Activated CD4-positive, alpha-beta T cell treated with anti-CD3 and anti-CD28 coated beads, Interleukin-2, amount 50 U/mL, for 48 hours (primary cell): ENCODE measurements at regions not wholly inside any gene's neighbourhood (a gene's known extent, or its start where the extent isn't known, plus 50 kb on each side); places are given as distances from the start of the nearest gene placed in this dataset.
"Not testable (repeated sequence)": the region's sequence is repeated elsewhere in the genome, so short reads cannot be mapped to it uniquely, and the experiment has no call there.

ENCODE experiments used
- DNase-seq, 2 experiments: peaks; one replicate each; pipeline ENCODE4 v3.0.0-alpha.2; 2020

DNA sequence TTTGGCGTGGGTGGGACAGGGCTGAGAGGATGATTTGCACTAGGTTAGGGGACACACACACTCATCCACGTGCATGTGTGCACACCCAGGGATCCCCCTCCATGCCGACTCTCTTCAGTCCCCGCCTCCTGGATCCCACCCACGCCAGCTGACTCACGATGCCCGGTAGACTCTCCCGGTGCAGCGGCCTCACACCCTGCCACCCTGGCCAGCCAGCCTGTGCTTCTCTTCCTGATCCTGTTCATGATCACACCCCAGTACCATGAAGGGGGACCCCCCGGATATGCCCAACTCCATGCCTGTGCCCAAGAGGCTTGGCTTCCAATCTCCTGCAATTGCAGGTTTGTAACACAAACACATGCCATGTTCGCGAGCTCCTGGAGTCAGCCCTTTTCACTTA, 157.8 kb upstream of the HDAC4 start:
- no peak for DNase-seq

- no peak for DNase-seq
These were observed 156.7 kb upstream of the HDAC4 start for GRCh38 chr2:239557516-239557915.

DNA sequence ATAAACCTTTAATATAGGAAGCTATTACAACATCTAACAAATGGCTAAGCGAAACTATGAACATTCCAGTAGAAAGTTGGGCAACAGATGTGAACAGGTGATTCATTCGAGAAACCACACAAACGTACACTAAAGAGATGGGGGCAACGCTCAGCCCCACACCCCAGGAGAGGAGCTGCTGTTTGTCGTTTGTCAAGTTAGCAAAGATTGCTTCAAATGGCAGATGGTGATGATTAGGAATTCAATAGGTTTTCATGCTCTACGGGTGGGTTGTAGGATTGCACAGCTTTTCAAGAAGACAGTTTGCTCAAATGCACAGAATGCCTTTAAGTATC, 154.7 kb upstream of the HDAC4 start:
- no peak for DNase-seq

- DNase-seq = no peak
These were observed 154.1 kb upstream of the HDAC4 start for GRCh38 chr2:239554766-239555570.

DNA sequence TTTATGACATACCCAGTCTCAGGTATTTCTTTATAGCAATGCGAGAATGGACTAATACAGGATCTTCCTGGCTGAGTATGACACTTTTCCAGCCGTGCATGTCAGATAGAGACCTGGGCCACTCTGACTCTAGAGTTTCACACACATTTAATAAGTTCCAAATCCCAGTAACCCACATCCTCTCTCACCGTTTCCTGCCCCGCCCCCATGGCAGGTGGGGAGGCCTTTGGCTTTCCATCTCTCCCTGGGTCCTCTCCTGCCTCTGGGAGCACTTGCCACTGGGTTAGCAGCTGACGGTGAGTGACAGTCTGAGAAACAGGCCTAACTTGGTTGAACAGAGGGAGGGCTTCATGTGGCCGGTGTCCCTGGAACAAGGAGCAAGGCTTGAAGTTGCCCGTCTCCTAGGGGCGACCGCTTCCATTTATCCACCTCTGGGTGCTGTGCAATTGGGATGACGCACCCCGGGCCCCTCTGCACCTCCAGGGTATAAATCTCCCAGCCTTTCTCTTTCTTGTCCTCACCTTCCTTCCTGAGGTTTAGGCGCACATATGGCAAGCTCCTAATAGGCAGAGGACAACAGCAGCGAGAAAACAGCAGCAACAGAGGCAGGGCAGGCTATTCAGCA, 152.7 kb upstream of the HDAC4 start:
- DNase-seq = no peak

GRCh38 chr2:239552213-239552926, 151.6 kb upstream of the HDAC4 start:
- no peak for DNase-seq

GRCh38 chr2:239551206-239551605, 150.4 kb upstream of the HDAC4 start:
- DNase-seq = no peak

DNA sequence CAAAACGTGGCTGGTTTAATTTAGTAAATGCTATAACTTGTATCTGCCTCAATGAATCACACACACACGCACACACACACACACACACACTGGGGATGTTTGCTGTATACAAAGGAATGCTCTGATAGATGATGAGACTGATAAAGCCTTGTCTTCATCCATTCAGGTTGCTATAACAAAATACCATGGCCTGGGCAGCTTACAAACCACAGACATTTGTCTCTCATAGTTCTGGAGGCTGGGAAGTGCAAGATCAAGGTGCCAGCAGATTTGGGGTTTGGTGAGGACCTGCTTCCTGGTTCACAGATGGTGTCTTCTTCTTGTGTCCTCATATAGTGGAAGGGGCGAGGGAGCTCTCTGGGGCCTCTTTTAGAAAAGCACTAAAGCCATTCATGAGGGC, 149.5 kb upstream of the HDAC4 start:
- no peak for DNase-seq

- no peak for DNase-seq
These were observed 149.0 kb upstream of the HDAC4 start for GRCh38 chr2:239549711-239550255.

DNA sequence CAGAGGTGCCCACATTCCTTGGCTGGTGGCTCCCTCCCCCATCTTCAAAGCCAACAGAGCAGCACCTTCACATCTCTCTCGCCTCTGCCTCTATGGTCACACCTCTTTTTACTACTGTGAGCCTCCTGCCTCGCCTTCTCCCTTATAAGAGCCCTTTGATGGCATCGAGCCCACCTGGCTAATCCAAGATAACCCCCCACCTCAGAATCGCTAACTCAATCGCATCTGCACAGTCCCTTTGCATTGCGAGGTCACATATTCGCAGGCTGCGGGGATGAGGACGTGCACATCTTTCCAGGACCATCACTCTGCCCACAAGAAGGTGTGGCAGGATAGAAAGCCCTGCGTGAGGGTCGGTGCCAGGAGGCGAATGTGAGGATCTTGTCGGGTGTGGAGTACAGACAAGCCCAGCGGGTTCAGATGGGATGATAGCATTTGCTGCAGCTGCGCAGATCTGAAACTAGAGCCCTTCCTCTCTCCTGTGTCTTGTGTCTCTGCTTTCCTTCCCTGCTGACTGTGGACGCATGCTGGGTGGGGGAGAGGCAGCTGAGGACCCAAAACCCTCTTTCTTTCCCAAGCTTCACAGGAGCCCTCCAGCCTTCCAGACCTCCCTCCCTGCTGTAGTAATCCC, 148.3 kb upstream of the HDAC4 start:
- DNase-seq = no peak

- DNase-seq = peak; percentile 66 to 78
These were observed 147.6 kb upstream of the HDAC4 start for GRCh38 chr2:239548451-239548871.

GRCh38 chr2:239547140-239547539, 146.3 kb upstream of the HDAC4 start:
- DNase-seq = not testable (repeated sequence)

- no peak for DNase-seq
These were observed 145.7 kb upstream of the HDAC4 start for GRCh38 chr2:239546541-239546940.

DNA sequence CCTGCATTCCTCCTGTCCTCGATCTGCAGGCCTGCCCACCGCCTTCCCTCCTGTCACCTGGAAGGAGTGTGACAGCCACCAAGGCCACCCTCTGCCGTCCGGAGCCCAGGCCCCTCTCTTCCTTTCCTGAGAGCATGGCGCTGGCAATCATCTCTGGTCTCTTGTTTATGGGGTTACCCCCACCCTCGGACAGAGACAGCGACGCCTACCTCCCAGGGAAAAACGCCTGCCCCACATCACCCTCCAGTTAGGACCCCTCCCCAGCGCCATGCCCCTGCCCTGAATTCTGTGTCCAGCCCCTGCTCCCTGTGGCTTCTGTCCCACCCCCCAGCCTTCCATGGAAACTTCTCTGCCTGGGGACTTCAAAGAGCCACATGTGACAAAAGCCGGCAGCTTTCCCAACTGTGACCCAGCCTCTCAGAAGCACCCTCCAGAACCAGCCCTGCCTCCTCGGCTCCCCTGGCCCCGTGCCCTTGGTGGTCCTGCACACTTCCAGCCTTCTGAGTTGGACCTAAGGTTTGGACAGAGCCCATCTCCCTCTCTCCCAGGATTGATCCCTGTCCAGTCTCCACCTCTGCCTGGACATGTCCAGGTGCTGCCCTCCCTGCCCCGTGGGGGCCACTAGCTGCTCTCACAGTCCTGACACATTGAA, 145.0 kb upstream of the HDAC4 start:
- no peak for DNase-seq

- peak; percentile 48 to 64 for DNase-seq
These were observed 144.2 kb upstream of the HDAC4 start for GRCh38 chr2:239544918-239545465.

- no peak for DNase-seq
These were observed 143.5 kb upstream of the HDAC4 start for GRCh38 chr2:239544143-239544917.

DNA sequence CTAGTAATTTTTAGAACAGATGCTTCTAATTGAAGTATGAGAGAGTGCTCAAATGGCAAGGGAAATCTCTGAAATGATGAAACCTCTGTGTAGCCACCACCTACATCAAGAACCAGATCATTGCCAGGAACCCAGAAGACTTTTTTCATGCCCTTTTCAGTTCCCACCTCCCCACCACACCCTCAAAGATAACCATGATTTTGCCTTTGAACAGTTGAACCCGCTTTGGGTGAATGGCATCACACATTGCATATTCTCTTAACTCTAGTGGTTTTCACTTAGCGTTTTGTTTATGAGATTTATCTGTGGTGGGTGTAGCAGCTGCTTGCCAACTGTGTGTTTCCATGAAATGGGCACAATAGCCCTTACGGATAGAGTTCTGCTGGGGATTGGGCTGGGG, 142.9 kb upstream of the HDAC4 start:
- no peak for DNase-seq

DNA sequence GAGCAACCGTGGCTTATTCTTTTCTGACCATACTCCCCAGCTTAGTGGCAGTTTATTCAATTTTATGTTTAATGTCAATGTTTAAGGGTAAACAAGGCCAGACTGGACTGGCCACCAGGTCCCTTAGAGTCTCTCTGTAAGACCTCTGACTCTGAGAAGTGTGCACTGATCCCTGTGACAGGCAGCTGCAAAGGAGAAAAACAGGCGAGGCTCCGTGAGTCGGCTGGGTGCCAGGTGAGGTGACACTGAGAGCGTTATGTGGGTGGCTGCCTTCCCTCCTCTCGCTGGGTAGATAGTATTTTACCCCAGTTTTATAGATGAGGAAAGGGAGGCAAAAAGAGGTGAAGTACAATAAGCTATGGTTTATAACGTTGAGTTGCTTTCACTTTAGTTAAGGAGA, 139.4 kb upstream of the HDAC4 start:
- no peak for DNase-seq

DNA sequence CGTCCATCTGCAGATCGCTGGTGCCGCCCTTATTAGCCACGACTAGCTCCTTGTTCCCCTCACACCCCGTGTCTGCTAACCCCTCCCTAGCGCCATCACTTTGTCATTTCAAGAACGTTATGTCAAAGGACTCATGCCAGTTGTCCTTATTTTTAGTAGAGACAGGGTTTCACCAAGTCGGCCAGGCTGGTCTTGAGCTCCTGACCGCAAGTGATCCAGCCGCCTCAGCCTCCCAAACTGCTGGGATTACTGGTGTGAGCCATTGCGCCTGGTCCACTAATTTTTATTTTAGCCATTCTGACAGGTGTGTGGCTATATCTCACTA, 138.9 kb upstream of the HDAC4 start:
- DNase-seq = no peak

GRCh38 chr2:239539083-239539775, 138.4 kb upstream of the HDAC4 start:
- DNase-seq = no peak
